Transverse colon (tissue), 4 donors: ENCODE measurements at regions not wholly inside any gene's neighbourhood (a gene's known extent, or its start where the extent isn't known, plus 50 kb on each side); places are given as distances from the start of the nearest gene placed in this dataset.

ENCODE experiments used
- DNase-seq: peaks from one replicate; pipeline ENCODE4 v3.0.0-alpha.2; 2019
- H3K27ac ChIP-seq, 4 donors: fragments of 200-600 bp; sonication (generic); 2 replicates each; pipeline ENCODE4 v1.5.1; 2016 to 2018; ENCODE audit warnings: inconsistent platforms in 4 of 4
- H3K27me3 ChIP-seq: fragments of 200-600 bp; sonication (generic); 2 replicates; pipeline ENCODE4 v1.5.1; 2017; ENCODE audit warnings: inconsistent platforms
- H3K36me3 ChIP-seq, 4 donors: fragments of 200-600 bp; sonication (generic); 2 replicates each; pipeline ENCODE4 v1.5.1; 2017 to 2019; ENCODE audit warnings: inconsistent platforms in 4 of 4
- H3K4me1 ChIP-seq, 4 donors: fragments of 200-600 bp; sonication (generic); 2 replicates each; pipeline ENCODE4 v1.5.1; 2017 to 2020; ENCODE audit warnings: inconsistent platforms in 4 of 4
- H3K4me3 ChIP-seq, 4 donors: fragments of 200-600 bp; sonication (generic); 1 replicate in 1 of 4; 2 replicates in 3 of 4; pipeline versions ENCODE4 v1.5.1 to v1.6.1; 2017 to 2019; ENCODE audit warnings: inconsistent platforms in 4 of 4
- H3K9me3 ChIP-seq, 2 donors: fragments of 200-600 bp; sonication (generic); 2 replicates each; pipeline ENCODE4 v1.5.1; 2017 to 2019; ENCODE audit warnings: inconsistent platforms in 2 of 2
- CTCF ChIP-seq, 5 experiments: fragments of 200-600 bp in 3 of 5; fragments of 450-650 bp in 2 of 5; sonication (generic) in 3 of 5; IDR thresholded peaks; 1 replicate in 2 of 5; 2 replicates in 3 of 5; pipeline ENCODE4 v1.5.1; 2016 to 2017; ENCODE audit warnings: antibody characterized with exemption in 5 of 5, inconsistent platforms in 3 of 5, mild to moderate bottlenecking in 2 of 5, moderate library complexity in 1 of 5
- EP300 ChIP-seq: sonication (generic); formaldehyde crosslinking; IDR thresholded peaks from one replicate; pipeline ENCODE4 v1.6.1; 2017; ENCODE audit warnings: antibody characterized with exemption, low read depth
- POLR2A ChIP-seq: fragments of 450-650 bp; IDR thresholded peaks from one replicate; pipeline ENCODE4 v1.6.1; 2016; ENCODE audit warnings: antibody characterized with exemption, mild to moderate bottlenecking, moderate library complexity
- POLR2AphosphoS5 ChIP-seq, 3 donors: sonication (generic); formaldehyde crosslinking; IDR thresholded peaks; one replicate each; pipeline ENCODE4 v1.6.1; 2016; ENCODE audit warnings: antibody characterized with exemption in 3 of 3
- whole genome bisulfite sequencing, 2 donors: methylation state at CpG; one replicate each; pipeline ENCODE4 v1.1.5; 2018; ENCODE audit warnings: low coverage in 1 of 2; 5-methylcytosine and 5-hydroxymethylcytosine counted together
- in situ Hi-C, 4 donors: fragments of 200-750 bp; cut with MboI; loops; one replicate each; pipeline versions ENCODE4 v1.15.0 to v1.15.1; 2017; ENCODE audit warnings: low sequenced_read_pairs in 3 of 4, low pct_ligation_motif_present in 1 of 4, low pct_unique_long_range_greater_than_20kb in 1 of 4
- intact Hi-C: fragments of 100-400 bp; cut with DNase I; formaldehyde crosslinking; loops from one replicate; pipeline ENCODE4 v1.15.1; 2023; ENCODE audit warnings: low total_unique reads

GRCh38 chr3:168655611-168656010 is 559.9 kb upstream of the GOLIM4 start:
- no peaks in the 10 kb centered on the region for H3K4me1 ChIP-seq
- H3K36me3 ChIP-seq: no peaks in the 10 kb centered on the region
- no peaks in the 10 kb centered on the region for H3K9me3 ChIP-seq
- intact Hi-C loops (no loop called here), in situ Hi-C loops (no loop called here)
- TF ChIP-seq EP300: no peak
- no peak for TF ChIP-seq CTCF (IDR thresholded peaks at IDR 0.05)
- TF ChIP-seq POLR2A: no peak
- TF ChIP-seq POLR2AphosphoS5 (IDR thresholded peaks at IDR 0.05): no peak
- no peak overlapping the region for H3K4me3 ChIP-seq
- no peaks in the 10 kb centered on the region for H3K27me3 ChIP-seq
- no peak for DNase-seq
- no peak overlapping the region for H3K27ac ChIP-seq
- 80 to 88% methylated on average over 1 of the region's 1 CpG for WGBS, 2 donors

GRCh38 chr3:168654700-168655099 is 559.0 kb upstream of the GOLIM4 start:
- DNase-seq: no peak
- in situ Hi-C loops (no loop called here), intact Hi-C loops (no loop called here)
- WGBS, 2 donors: 57 to 68% methylated on average over 2 of the region's 2 CpGs
- Histone ChIP-seq H3K4me1 (no peaks in the 10 kb centered on the region), H3K27ac (no peak overlapping the region), H3K36me3 (no peaks in the 10 kb centered on the region), H3K27me3 (no peaks in the 10 kb centered on the region), H3K4me3 (no peak overlapping the region), H3K9me3 (no peaks in the 10 kb centered on the region)
- no peak for TF ChIP-seq POLR2AphosphoS5 (IDR thresholded peaks at IDR 0.05)
- TF ChIP-seq CTCF (IDR thresholded peaks at IDR 0.05): no peak
- no peak for TF ChIP-seq EP300

DNA sequence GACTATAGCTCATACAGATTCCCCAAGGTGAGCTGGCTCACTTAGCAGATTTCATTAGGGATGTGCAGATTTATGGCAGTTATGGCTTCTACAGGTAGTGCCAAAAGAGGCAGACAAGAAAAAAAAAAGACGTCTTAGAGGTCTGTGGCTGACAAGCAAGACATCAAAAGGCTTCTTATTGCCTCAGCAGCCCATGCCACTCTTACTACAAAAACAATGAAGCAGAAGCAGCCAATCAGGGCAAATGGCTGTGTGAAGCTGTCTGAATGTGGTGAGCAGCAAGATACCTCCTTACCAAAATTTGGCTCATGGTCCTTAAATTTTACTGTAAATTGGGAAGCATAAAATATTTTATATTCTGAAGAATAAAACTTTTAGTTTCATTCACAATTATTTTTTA is 557.5 kb upstream of the GOLIM4 start:
- in situ Hi-C loops: no loop called here
- H3K4me1 ChIP-seq: no peaks in the 10 kb centered on the region
- H3K27ac ChIP-seq: no peak overlapping the region
- 33% methylated on average over 1 of the region's 1 CpG for WGBS, 2 donors
- no peaks in the 10 kb centered on the region for H3K9me3 ChIP-seq
- no peaks in the 10 kb centered on the region for H3K36me3 ChIP-seq
- DNase-seq: no peak
- no peaks in the 10 kb centered on the region for H3K27me3 ChIP-seq
- intact Hi-C loops: no loop called here
- no peak overlapping the region for H3K4me3 ChIP-seq
- TF ChIP-seq EP300: no peak
- no peak for TF ChIP-seq POLR2AphosphoS5 (IDR thresholded peaks at IDR 0.05)
- no peak for TF ChIP-seq CTCF (IDR thresholded peaks at IDR 0.05)
- TF ChIP-seq POLR2A: no peak

DNA sequence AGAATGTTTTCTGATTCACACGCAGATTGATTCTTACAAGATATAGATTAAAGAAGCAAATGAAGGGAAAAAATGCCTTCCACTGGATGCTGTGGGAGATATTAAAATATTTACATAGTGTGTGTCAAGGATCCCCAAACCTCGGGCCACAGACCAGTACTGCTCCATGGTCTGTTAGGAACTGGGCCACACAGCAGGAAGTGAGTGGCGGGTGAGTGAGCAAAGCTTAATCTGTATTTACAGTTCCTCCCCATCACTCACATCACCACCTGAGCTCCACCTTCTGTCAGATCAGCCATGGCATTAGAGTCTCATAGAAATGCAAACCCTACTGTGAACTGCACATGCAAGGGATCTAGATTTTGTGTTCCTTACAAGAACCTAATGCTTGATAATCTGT is 552.6 kb upstream of the GOLIM4 start:
- Histone ChIP-seq H3K4me3 (no peak overlapping the region), H3K9me3 (no peaks in the 10 kb centered on the region), H3K4me1 (no peaks in the 10 kb centered on the region), H3K27me3 (no peaks in the 10 kb centered on the region), H3K27ac (no peak overlapping the region), H3K36me3 (no peaks in the 10 kb centered on the region)
- in situ Hi-C loops: no loop called here
- DNase-seq: no peak
- TF ChIP-seq CTCF (IDR thresholded peaks at IDR 0.05): no peak
- TF ChIP-seq POLR2A: no peak
- no peak for TF ChIP-seq EP300
- no peak for TF ChIP-seq POLR2AphosphoS5 (IDR thresholded peaks at IDR 0.05)
- WGBS, 2 donors: 63 to 70% methylated on average over 2 to 3 of the region's 3 CpGs
- intact Hi-C loops: no loop called here
